ENCODE measurements at regions not wholly inside any gene's neighbourhood (a gene's known extent, or its start where the extent isn't known, plus 50 kb on each side); places are given as distances from the start of the nearest gene placed in this dataset.

DNA sequence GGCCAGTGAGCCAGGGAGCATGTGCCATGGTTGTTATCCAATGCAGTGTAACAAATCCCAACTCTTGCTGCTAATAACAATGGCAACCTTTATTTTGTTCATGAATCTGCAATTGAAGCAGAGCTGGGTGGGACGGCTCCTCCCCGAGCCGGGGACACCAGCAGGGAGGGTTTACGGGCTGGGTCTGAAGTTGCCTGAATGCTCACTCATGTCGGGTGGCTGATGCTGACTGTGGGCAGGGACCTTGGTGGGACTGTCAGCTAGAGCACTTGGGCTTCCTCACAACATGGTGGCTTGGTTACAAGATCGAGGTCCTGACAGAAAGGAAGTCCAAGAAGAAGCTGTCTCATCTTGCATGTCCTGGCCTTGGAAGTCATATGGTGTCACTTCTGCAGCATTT, 264.5 kb downstream of the NDUFA10 start:
- no peak for TF ChIP-seq CTCF (IDR thresholded peaks at IDR 0.05; ENCODE audit: low read depth, low read length, missing control alignments)
- DNase-seq (ENCODE audit: low read depth) = no peak
- H3K4me3 ChIP-seq (ENCODE audit: low read depth, low read length) = no peak overlapping the region
- in situ Hi-C loops (cut with HindIII; ENCODE audit: low sequenced_read_pairs) = no loop called here

DNA sequence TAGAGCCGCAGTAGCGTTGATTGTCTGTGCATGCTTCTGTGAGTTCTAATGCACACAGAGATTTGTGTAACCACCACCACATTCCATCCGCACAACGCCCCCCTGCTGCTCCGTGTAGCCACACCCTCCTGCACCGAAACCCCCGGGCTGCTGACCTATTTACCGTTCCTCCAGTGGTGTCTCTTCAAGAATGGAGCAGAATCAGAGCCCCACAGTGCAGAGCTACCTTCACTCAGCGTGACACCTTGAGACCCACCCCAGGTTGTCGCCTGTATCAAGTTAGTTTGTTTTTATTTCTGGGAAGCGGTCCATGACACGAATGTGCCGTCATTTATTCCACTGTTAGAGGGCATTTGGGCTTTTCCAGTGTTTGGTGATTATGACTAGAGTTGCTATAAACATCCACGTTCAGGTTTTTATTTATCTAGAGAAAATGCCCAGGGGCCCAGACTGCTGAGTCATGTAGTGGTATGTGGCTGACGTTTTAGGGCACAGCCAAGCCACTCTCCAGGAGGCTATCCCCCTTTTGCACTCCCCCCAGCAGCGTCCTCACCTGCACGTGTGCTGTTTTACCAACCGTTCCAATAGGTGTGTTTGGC, 266.8 kb downstream of the NDUFA10 start:
- no peak overlapping the region for H3K4me3 ChIP-seq (ENCODE audit: low read depth, low read length)
- in situ Hi-C loops (cut with HindIII; ENCODE audit: low sequenced_read_pairs) = no loop called here
- TF ChIP-seq CTCF (IDR thresholded peaks at IDR 0.05; ENCODE audit: low read depth, low read length, missing control alignments) = no peak
- DNase-seq (ENCODE audit: low read depth) = no peak

DNA sequence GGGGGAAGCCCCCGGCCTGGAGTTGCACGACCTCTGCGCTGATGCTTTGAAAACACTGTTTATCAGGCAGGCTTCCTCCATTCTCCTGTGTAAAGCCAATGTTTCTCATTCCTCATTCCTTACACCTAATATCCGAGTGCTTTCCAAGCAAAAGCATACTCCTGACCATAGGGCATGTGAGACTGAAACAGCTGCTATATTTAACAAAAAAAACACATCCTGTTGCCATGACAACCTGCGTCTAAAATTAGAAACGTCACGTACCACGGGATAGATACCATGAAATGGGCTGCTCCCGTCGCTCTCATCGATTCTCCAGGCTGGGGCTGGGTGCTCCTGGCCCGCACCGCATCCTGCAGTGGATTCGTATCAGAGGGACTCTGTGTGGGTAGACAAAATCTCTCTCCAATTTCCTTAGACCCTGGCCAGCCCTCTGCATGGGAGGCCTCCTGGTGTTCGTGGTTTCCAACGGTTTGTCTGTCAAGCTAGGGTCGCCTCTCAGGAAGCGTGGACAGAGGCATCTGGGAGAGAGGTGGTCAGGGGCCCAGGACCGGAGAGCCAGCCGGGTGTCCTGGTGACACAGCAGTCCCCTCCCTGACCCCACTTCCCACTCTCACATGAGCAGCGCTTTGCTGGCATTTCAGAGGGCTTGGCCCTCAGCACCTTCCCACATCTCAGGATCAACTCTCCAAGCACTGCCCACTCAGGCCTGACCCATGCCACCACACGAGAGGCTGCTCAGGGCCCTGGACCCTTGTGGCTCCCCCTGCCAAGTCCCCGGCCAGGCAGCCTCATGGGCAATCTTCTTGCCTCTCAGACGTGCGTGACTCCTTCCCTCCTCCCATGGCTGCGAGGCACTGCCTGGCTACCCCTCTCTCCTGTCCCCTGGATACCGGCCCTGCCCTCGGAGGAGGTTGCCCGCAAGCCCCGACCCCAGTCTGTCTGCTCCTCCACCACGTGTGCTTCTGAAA, 268.1 kb downstream of the NDUFA10 start:
- DNase-seq (ENCODE audit: low read depth) = no peak
- no peak for TF ChIP-seq CTCF (IDR thresholded peaks at IDR 0.05; ENCODE audit: low read depth, low read length, missing control alignments)
- in situ Hi-C loops (cut with HindIII; ENCODE audit: low sequenced_read_pairs) = no loop called here
- H3K4me3 ChIP-seq (ENCODE audit: low read depth, low read length) = no peak overlapping the region

DNA sequence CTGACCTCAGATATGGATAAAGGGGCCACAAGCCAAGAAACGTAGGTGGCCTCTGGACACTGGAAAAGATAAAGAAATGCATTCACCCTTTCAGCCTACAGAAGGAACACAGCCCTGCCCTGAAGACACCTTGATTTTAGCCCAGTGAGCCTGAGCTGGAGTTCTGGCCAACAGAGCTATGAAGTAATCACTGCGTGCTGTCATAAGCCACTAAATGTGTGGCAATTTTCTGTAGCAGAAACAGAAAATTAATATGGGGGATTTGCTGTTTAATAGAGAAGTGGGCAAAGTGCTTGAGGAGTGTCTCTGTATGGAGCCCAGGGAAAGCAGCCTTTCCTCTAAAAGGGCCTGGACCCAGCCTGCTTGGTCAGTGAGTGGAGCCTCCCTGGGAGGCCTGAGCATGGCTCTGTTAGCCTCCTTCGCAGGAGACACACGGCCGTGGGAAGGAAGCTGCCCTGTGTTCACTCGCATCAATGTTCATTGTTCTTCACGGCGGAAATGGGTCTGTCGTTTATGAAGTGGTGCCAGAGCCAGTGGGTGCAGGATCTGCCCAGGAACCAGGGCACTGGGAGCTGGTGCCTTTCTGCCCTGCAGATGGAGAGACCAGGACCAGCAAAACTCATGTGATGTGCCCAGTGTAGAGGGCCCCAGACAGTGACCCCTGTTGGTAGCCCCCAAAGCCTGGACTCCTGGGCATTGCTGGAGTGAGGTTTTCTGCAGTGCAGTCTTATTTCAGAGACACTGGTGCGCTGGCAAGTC, 268.9 kb downstream of the NDUFA10 start:
- H3K4me3 ChIP-seq (ENCODE audit: low read depth, low read length) = no peak overlapping the region
- no peak for DNase-seq (ENCODE audit: low read depth)
- no peak for TF ChIP-seq CTCF (IDR thresholded peaks at IDR 0.05; ENCODE audit: low read depth, low read length, missing control alignments)
- in situ Hi-C loops (cut with HindIII; ENCODE audit: low sequenced_read_pairs) = no loop called here

GRCh38 chr2:239753401-239753837, 271.7 kb downstream of the NDUFA10 start:
- H3K4me3 ChIP-seq (ENCODE audit: low read depth, low read length) = no peak overlapping the region
- DNase-seq (ENCODE audit: low read depth) = no peak
- in situ Hi-C loops (cut with HindIII; ENCODE audit: low sequenced_read_pairs) = no loop called here
- no peak for TF ChIP-seq CTCF (IDR thresholded peaks at IDR 0.05; ENCODE audit: low read depth, low read length, missing control alignments)

GRCh38 chr2:239752951-239753350, 272.2 kb downstream of the NDUFA10 start:
- TF ChIP-seq CTCF (IDR thresholded peaks at IDR 0.05; ENCODE audit: low read depth, low read length, missing control alignments) = no peak
- in situ Hi-C loops (cut with HindIII; ENCODE audit: low sequenced_read_pairs) = no loop called here
- DNase-seq (ENCODE audit: low read depth) = no peak
- H3K4me3 ChIP-seq (ENCODE audit: low read depth, low read length) = no peak overlapping the region
